Cardiac muscle cell (in vitro differentiated cells and primary cell): ENCODE measurements at regions not wholly inside any gene's neighbourhood (a gene's known extent, or its start where the extent isn't known, plus 50 kb on each side); places are given as distances from the start of the nearest gene placed in this dataset.

Source experiments
- DNase-seq, 2 donors: peaks; one replicate each; pipeline versions ENCODE4 v3.0.0 to v3.0.0-alpha.2; 2010 to 2017; ENCODE audit warnings: low read depth in 1 of 2, low spot score in 1 of 2
- H3K27ac ChIP-seq: fragments of 200-600 bp; sonication (generic); 2 replicates; pipeline ENCODE4 v1.5.1; 2016
- H3K27me3 ChIP-seq: fragments of 200-600 bp; sonication (generic); 2 replicates; pipeline ENCODE4 v1.6.0; 2016; ENCODE audit warnings: control low read depth
- H3K36me3 ChIP-seq: fragments of 200-600 bp; sonication (generic); 2 replicates; pipeline ENCODE4 v1.5.1; 2016; ENCODE audit warnings: control low read depth
- H3K4me1 ChIP-seq: fragments of 200-600 bp; sonication (generic); 2 replicates; pipeline ENCODE4 v1.8.1; 2017; ENCODE audit warnings: low read depth, mild to moderate bottlenecking, mixed run types
- H3K4me3 ChIP-seq: fragments of 200-600 bp; sonication (generic); 2 replicates; pipeline ENCODE4 v1.5.1; 2016; ENCODE audit warnings: mild to moderate bottlenecking
- H3K9me3 ChIP-seq: fragments of 200-600 bp; sonication (generic); 2 replicates; pipeline ENCODE4 v1.5.1; 2017; ENCODE audit warnings: low read depth, mild to moderate bottlenecking, control low read depth
- CTCF ChIP-seq: IDR thresholded peaks from 2 replicates; pipeline ENCODE4 v1.5.1; 2012; ENCODE audit warnings: low read depth, mild to moderate bottlenecking, low read length

DNA sequence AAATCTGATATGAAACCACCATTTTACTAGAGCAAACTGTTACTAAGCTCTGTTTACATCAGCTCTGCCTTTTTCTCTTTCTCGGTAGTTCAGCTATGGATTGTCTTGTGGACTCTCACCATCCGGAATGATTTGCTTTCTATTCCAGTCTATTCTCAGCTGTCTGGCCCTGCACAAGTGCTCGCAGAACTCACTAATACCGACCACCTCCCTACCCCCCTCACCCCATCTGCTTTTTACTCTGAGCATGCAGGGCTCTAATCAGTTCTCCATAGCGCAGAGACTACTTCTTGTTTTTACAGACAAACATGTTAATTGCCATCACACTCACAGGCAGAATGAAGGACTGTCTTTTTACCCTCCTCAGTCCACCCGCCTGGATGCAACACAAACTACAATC lies 180.7 kb upstream of the POU3F3 start:
- Histone ChIP-seq H3K27ac (no peak overlapping the region), H3K36me3 (no peaks in the 10 kb centered on the region), H3K4me1 (no peaks in the 10 kb centered on the region), H3K9me3 (no peaks in the 10 kb centered on the region), H3K27me3 (peaks cover 4% of the 10 kb centered on the region), H3K4me3 (no peak overlapping the region)
- TF ChIP-seq CTCF = no peak
- DNase-seq = no peak

DNA sequence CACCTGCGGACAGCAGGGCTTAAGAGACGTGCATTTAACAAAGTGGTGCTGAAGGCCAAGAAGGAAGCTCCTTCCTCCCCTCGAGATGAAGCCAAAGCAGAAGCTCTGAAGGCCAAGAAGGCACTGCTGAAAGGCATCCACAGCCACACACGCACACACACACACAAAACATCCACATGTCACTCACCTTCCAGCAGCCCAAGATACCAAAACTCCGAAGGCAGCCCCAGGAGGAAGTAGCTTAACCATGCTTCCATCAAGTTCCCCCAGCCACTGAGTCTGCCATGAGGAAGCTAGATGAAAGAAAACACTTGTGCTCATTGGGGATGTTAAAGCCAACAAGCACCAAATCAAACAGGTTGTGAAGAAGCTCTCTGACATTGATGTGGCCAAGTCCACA lies 175.7 kb upstream of the POU3F3 start:
- no peak overlapping the region for H3K27ac ChIP-seq
- no peak overlapping the region for H3K4me3 ChIP-seq
- H3K27me3 ChIP-seq = no peaks in the 10 kb centered on the region
- no peak for TF ChIP-seq CTCF
- no peaks in the 10 kb centered on the region for H3K4me1 ChIP-seq
- H3K36me3 ChIP-seq = no peaks in the 10 kb centered on the region
- no peaks in the 10 kb centered on the region for H3K9me3 ChIP-seq
- DNase-seq = no peak

- no peak for TF ChIP-seq CTCF
- H3K9me3 ChIP-seq = no peaks in the 10 kb centered on the region
- H3K4me1 ChIP-seq = no peaks in the 10 kb centered on the region
- no peak overlapping the region for H3K27ac ChIP-seq
- H3K4me3 ChIP-seq = no peak overlapping the region
- H3K27me3 ChIP-seq = no peaks in the 10 kb centered on the region
- H3K36me3 ChIP-seq = no peaks in the 10 kb centered on the region
- no peak for DNase-seq
Measured at GRCh38 chr2:104685591-104685990, 168.3 kb upstream of the POU3F3 start.

GRCh38 chr2:104687147-104687546 lies 166.8 kb upstream of the POU3F3 start:
- no peaks in the 10 kb centered on the region for H3K36me3 ChIP-seq
- no peak for DNase-seq
- H3K4me3 ChIP-seq = no peak overlapping the region
- no peaks in the 10 kb centered on the region for H3K9me3 ChIP-seq
- no peaks in the 10 kb centered on the region for H3K4me1 ChIP-seq
- no peak overlapping the region for H3K27ac ChIP-seq
- no peaks in the 10 kb centered on the region for H3K27me3 ChIP-seq
- no peak for TF ChIP-seq CTCF

GRCh38 chr2:104690255-104690984 lies 163.5 kb upstream of the POU3F3 start:
- DNase-seq = no peak
- no peak overlapping the region for H3K27ac ChIP-seq

More at GRCh38 chr2:104690255-104690984, 163.5 kb upstream of the POU3F3 start:
- Histone ChIP-seq H3K27me3 (peaks cover 7% of the 10 kb centered on the region), H3K9me3 (no peaks in the 10 kb centered on the region), H3K4me3 (no peak overlapping the region), H3K36me3 (no peaks in the 10 kb centered on the region), H3K4me1 (no peaks in the 10 kb centered on the region)
- TF ChIP-seq CTCF = no peak
